GM18870 (cell line): ENCODE measurements at regions not wholly inside any gene's neighbourhood (a gene's known extent, or its start where the extent isn't known, plus 50 kb on each side); places are given as distances from the start of the nearest gene placed in this dataset.
"Not testable (repeated sequence)": the region's sequence is repeated elsewhere in the genome, so short reads cannot be mapped to it uniquely, and the experiment has no call there.

Source experiments
- ATAC-seq: cut with Tn5 transposase; IDR thresholded peaks from one replicate; pipeline ENCODE4 v1.9.1; 2021; ENCODE audit warnings: moderate library complexity; ENCODE audit not compliant: unreplicated experiment

DNA sequence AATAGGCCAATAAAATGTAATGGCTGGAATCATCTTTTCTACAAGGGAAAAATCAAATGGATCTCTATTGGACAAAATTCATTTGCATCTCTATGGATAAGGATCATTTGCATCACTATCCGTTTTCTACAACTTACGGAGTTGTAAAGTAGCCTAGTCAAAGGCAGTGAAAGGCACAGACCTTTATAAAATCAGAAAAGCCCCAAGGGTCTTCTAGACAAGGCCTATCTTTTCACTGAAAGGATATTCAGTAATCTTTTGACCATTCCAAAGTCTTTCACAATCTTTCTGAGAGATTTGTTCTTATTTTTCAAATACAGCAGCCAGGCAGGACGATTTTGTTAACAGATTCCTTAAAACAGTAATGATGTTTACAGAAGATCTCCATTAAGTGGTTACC is 119.5 kb upstream of the JADE1 start:
- ATAC-seq: no peak

DNA sequence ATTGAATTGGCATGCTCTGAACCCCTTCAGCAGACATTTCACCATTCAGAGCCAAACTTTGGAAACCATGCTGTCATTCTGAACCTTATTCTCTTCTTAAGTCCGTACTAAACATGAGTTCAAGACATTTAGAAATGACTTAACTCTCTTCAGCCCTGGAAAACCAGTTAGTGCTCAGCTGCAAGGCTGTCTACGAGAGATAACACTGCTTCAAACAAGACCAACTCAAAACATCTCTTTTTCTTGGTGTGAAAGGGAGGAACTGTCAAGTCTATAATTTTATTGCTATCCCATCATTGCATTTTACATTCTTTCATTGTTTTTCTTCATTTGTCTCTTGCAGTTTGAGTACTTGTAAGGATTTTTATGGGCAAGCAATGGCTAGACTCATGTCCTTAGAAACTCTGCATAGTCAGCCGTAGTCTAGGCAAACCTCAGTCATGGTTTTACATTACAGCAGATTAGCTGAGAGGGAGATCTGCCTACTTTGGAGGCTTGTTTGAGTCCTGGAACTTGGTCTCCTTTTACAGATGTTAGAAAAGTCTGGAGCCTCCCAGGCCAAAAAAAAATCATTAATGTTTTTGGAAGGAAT is 120.6 kb upstream of the JADE1 start:
- no peak for ATAC-seq

DNA sequence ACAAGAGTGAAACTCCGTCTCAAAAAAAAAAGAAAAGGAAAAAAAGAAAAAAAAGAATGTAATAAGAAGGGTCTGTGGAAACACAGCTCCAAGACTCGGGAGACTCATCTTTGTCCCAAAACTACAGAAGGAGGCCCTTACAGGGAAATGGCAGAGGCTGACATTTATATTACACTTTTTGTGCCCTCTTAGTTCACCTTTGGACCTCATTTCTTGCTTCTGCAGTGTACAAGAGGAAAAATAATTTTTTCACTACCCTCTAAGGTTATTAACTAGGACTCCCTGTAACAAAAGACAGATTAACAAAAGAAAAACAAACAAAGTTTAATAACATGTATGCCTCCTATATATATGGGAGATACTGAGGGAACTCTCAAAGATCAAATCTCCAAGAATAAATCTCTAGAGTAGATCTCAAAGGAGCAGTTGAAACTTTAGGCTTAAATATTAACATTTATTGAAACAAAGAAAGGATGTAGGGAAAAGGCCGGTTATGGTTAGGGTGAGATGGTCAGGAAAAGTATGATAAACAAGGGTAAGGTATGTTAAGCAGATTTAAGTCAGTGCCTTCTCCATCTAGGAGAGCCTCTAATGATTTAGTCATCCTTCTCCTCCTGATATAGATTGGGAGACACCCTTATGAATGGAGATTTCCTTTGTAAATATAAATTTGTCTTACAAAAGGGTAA is 121.3 kb upstream of the JADE1 start:
- ATAC-seq: no peak

DNA sequence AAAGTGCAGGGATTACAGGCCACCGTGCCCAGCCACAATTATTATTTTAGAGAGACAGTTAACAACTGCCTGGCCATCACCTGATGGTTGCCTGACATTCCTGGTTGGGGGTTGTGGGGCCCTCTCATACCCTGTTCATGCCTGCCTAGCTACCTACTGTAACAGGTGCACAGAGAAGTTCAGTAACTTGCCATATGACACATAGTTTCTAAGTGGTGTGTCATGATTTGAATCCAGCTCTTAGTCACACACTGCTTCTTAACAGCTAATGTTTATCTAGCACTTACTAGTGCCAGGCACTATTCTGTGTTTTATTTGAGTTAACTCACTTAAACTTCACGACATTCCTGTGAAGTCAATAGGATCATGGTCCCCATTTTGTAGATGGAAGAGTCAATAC is 122.7 kb upstream of the JADE1 start:
- no peak for ATAC-seq

DNA sequence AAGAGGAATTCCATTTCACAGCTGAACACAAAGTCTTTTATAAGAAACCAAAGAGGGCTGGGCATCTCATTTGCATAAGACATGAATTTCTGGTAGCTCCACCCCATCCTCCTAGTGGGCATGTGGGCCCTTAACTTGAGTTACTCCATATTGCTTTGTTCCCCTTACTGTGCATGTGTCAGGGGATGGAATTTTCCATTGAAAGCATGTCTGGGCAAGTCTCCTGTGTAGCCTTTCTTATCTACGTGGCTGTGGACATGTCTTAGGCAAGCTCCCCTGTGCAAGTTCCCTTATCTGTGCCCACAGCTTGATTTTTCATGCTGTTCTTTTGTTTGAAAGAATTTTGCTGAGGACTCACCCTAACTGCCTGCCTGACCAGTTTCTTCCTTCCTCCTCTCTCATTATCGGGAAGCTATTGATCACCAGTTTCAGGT is 123.5 kb upstream of the JADE1 start:
- no peak for ATAC-seq

DNA sequence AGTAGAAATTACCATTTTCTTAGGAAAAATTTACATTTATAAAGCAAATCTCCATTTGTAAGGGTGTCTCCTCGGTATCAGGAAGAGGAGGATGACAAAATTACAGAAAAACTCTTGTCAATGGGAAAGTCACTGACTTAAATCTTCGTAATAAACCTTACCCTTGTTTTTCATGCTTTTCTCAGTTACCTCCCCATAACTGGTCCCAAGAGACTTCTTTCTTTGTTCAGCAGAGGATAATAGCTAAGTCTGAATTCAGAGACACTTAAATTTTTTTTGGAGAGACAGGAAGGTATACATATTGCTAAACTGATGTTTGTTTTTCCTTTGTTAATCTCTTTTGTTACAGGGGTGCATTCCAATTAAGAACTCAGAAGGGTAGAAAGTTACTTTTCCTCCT is 125.5 kb upstream of the JADE1 start:
- no peak for ATAC-seq

DNA sequence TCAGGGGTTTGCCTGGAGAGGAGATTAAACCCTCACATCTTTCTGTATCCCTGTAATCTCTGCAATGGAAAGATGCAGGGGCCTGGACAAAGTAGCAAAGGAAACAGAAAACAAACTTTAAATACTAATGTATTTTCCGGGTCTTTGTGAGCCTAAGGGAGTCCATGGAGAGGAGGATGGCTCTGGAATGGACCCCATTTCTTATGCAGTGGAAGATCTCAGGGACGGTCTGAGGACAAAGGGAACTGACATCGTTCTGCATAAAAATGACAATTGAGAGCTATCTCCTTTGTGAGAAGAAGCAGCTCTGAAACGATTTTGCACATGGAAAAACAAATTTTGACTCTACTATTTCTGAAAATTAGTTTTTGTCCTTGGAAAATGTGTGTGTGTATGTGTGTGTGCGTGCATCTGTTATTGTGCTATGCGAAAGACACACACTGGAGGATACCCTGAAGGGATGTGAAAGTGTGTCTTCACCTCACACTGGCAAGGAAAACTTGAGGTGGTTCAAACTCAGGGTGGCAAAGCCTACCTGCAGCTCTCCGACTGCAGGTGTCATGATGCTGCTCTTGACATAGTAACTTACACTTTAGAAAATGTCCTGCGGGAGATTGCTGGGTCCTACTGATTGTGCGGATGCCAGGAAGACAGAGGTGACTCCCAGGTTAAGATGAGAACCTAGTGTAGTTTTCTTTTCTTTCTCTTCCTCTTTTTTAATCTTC is 126.4 kb upstream of the JADE1 start:
- ATAC-seq: no peak

DNA sequence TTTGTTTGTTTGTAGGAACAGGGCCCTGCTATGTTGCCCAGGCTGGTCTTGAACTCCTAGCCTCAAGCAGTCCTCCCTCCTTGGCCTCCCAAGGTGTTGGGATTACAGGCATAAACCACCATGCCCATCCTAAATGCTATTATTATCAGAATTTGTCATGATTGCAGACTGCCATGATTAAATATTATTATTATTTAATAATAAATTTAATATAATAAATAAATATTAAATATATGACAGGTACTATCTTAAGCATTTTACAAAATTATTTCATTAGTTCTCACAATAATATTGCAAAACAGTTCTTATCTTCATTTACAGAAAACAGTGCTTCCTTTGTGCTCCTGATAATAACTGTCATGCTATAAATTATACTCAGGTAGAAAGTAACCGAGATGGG is 133.4 kb upstream of the JADE1 start:
- no peak for ATAC-seq

DNA sequence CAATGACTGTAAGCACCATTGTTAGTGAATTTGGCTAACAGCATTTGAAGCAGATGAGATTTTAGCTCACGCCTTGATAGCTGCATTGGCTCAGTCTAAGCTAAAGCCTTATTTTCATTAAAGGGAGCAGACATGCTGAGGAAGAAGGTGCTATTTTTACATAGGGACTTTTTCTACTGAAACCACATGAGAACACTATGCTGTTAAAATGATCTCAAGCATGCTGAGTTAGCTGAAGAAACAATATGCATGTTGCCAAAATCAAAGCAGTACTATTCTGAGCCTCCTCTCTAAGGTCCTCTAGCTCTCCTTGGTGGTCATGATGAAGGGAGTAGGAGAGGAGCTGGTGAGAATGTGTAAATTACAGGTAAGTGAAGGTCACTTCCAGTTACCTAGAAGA is 134.4 kb upstream of the JADE1 start:
- peak; percentile 98 for ATAC-seq

DNA sequence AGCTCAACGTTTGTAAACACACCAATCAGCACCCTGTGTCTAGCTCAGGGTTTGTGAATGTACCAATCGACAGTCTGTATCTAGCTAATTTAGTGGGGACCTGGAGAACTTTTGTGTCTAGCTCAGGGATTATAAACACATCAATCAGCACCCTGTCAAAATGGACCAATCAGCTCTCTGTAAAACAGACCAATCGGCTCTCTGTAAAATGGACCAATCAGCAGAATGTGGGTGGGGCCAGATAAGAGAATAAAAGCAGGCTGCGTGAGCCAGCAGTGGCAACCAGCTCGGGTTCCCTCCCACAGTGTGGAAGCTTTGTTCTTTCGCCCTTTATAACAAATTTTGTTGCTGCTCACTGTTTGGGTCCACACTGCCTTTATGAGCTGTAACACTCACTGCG is 136.3 kb upstream of the JADE1 start:
- not testable (repeated sequence) for ATAC-seq

DNA sequence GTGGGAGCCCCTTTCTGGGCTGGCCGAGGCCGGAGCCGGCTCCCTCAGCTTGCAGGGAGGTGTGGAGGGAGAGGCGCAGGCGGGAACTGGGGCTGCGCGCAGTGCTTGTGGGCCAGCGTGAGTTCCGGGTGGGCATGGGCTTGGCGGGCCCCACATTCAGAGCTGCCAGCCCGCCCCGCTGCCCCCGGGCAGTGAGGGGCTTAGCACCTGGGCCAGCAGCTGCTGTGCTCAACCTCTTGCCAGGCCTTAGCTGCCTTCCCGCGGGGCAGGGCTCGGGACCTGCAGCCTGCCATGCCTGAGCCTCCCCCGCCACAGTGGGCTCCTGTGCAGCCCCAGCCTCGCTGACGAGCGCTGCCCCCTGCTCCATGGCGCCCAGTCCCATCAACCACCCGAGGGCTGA is 136.9 kb upstream of the JADE1 start:
- not testable (repeated sequence) for ATAC-seq

DNA sequence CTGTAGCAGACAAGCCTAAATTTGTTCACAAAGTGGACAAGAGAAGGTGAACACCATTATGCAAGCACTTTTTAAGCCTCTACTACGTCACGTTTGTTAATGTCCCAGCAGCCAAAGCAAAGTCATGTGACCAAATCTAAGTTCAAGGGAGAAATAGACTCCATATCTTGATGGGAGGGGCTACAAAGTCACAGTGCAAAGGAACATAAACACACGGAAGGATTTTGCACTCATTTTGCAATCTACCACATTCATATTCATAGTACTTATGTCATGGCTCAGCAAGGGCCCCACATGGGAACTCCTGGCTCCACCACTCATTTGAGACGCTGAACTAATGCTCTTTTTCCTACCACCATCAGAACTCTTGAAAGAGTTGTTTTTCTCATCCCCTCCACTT is 139.0 kb upstream of the JADE1 start:
- ATAC-seq: no peak

DNA sequence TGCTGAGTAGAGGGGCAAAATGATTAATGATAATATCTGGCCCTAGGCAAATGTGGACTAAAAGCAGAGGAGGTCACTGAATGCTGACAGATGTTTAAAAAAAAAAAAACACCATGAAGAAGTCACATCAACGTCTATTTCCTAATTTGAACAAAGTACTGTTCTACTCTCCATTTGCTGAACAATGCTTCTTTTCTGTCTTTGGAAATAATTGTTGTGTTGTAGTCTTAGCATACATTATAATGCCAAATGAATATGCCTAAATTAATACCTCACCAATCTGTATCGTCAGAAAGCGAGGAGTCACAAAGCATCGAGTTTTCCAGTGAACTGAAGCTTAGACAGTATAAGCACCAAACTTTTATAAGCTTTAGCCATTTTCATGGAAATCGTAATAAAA is 140.9 kb upstream of the JADE1 start:
- no peak for ATAC-seq

DNA sequence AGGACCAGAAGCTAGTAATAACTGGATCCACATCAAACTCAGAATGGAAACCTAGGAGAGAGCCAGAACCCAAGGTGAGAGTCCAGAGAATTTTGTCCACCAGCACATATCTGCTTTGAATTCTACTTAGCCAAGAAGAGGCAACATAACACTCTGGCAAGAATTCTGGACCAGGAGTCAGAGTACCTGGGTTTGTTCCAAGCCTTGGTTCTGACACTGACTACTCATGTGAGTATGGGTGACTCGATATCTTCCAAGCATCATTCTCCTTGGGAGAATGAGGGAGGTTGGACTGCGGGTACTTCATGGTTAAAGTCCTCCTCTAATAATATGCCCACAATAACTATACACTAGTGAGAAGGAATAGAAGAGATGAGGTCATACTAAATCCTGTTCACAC is 144.0 kb upstream of the JADE1 start:
- ATAC-seq: no peak

DNA sequence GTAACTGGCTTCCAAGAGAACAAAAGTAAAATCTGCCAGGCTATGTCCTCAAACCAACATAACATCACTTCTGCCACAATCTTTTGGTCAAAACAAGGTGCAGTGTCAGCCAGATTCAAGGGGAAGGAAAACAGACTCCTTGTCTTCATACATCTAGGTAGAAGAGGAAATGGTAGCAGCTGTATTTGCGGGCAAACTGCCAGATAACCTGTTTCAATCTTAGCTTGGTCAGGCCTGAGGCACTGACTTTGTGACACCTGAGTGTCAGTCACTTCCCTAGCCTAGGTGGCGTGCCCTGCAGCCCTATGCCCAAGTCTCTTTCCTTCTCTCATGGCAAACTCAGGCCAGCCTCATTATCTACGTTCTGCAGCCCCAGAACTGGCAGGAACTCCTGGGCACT is 146.2 kb upstream of the JADE1 start:
- peak; percentile 73 for ATAC-seq

DNA sequence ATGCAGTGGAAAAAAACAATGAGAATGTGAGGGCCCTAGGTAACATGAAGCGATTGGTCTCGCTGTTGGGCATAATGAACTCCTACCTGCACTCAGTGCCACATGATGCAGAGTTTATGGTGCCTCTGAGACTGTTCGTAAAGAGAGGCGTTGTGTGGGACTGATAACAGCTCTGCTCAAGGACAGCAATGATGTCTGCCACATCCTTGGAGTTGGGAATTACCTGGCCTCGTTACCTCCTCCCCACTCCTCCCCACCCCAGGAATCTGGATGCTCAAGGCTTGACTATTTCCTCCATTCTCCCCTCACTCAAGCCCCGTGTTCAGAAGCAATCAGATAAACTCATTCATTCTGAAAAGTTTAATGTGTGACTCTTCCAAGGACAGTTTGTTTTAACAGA is 148.0 kb upstream of the JADE1 start:
- ATAC-seq: no peak

DNA sequence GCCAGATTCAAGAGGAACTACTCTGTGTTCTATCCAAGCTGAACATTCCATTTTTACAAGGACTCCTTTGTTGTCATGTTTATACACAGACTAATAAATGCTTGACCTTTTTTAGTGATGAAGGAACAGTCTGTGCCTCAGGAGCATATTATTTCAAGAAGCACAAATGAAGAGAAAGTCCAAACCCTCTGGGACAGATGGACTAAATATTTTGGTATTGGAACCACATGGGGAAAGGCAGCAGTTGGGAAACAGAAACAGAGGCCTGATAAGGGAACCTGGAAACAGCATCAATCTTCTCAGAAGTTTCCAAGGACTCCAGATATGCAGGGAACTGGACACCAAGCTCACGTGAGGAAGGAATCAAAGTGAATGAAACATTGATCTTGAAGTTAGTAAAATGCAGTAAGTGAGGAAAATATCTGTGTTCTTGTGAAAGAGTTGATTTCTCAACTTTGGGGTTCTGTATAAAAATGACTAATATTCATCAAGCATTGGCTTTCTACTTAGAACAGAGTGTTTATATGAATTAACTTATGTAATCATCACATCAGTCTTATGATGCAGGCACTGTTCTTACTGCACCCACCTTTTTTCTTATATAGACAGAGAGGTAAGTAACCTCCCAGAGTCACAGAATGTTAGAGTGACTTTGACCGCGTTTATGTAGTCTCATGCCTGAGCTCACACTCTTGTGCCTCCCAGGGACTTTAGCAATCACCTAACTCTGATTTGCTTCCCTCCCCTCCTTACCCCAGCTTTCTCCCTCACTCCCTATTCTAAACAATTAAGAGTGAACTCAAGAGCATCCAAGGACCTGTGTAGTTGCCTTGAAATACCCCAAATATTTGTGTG is 148.9 kb upstream of the JADE1 start:
- ATAC-seq: no peak

DNA sequence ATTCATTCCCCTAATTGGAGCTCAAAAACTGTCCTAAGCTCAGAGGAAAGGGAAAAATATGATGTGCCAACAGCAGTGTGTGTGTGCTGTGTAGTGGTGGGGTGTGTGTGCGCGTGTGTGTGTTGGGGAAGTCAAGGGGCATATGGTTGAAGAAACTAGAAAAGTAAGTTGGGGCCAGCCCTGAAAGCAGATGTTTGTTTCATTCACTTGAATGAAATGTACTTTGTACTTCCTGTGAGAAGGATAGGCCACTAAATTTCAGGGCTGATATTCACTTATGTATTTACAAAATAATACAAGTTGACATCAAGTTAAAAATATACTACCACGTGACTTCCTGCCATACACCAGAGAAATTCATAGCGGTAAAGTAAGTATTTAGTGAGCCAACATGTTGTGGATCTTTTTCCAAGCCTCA is 151.3 kb upstream of the JADE1 start:
- peak; percentile 62 for ATAC-seq

DNA sequence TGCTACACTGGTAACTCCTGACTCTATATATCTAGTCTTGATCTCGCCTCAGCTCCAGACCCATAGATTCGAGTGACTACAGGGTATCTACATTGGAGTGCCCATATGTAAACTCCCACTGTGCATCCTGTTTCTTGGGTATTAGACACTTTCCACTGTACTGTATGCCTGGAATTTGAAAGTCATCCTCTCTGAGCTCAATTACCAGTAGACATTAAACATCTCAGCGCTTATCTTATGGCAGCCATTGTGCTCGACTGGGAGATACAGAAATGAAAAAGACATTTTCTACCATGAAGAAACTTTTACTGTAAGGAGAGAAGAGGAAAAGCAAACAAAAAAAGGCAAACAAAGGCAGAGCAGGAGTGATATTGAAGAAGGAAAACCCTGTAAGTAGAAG is 151.9 kb upstream of the JADE1 start:
- ATAC-seq: no peak

DNA sequence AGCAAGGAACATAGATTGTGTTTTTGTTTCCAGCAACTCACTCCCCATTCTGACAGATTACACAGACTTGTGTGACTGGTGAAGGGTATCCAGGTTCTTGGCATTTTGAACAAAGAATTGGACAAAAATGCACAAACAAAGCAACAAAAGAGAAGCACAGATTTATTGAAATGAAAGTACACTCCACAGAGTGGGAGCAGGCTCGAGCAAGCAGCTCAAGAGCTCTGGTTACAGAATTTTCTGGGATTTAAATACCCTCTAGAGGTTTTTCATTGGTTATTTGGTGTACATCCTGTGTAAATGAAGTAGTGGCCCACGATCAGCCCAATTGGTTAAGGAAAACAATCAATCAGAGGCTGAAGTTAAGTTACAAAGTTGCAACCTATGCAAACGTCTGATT is 155.0 kb upstream of the JADE1 start:
- no peak for ATAC-seq
